HG03521 (cell line): ENCODE measurements at regions not wholly inside any gene's neighbourhood (a gene's known extent, or its start where the extent isn't known, plus 50 kb on each side); places are given as distances from the start of the nearest gene placed in this dataset.
"Not testable (repeated sequence)": the region's sequence is repeated elsewhere in the genome, so short reads cannot be mapped to it uniquely, and the experiment has no call there.

Source experiments
- ATAC-seq: cut with Tn5 transposase; IDR thresholded peaks from one replicate; pipeline ENCODE4 v1.9.1; 2021; ENCODE audit warnings: mild to moderate bottlenecking, moderate library complexity; ENCODE audit not compliant: unreplicated experiment

GRCh38 chr12:8282181-8282580, 54.8 kb upstream of the FAM90A1 start:
- ATAC-seq, result not testable (repeated sequence)

DNA sequence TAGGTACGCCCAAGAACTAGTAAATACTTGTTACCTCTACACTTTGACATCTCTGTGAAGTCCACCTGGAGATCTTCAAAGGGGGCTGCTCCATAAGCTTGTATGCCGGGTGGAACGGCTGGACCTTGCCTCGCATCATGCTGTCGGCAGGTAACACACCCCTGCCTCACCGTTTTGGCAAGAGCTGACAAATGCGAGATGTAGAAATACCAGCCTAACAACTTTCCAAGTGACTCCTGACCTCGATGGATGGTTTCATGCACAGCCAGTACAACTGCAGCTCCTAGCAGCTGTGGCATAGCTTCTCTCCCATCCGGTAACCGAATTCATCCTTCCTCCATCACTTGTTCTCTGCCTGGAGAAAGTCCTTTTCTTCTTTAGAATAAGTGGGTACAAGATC, 58.3 kb upstream of the FAM90A1 start:
- not testable (repeated sequence) for ATAC-seq

DNA sequence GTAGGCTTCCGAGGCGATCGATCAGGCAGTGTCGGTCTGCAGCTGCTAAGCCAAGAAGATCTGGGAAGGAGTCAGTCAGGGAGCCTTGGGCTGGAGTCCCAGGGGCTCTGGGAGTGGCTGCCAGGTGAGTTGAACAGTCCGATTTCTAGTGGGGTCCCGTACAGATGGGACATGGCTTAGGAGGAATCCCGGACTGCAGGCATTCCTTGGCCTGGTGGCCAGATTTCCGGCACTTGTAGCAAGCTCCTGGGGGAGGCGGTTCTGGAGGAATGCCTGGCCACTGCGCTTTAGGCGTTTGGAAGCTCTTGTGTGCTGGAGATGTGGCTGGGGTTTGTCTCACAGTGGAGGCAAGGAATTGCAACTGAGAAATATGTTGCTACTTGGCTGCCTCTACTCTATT, 64.3 kb upstream of the FAM90A1 start:
- not testable (repeated sequence) for ATAC-seq

- not testable (repeated sequence) for ATAC-seq
These were observed 67.2 kb upstream of the FAM90A1 start for GRCh38 chr12:8294662-8295061.

GRCh38 chr12:8308611-8309010, 81.2 kb upstream of the FAM90A1 start:
- ATAC-seq, result not testable (repeated sequence)

- not testable (repeated sequence) for ATAC-seq
These were observed 88.6 kb upstream of the FAM90A1 start for GRCh38 chr12:8315997-8316396.

- not testable (repeated sequence) for ATAC-seq
These were observed 90.3 kb upstream of the FAM90A1 start for GRCh38 chr12:8317675-8318074.

DNA sequence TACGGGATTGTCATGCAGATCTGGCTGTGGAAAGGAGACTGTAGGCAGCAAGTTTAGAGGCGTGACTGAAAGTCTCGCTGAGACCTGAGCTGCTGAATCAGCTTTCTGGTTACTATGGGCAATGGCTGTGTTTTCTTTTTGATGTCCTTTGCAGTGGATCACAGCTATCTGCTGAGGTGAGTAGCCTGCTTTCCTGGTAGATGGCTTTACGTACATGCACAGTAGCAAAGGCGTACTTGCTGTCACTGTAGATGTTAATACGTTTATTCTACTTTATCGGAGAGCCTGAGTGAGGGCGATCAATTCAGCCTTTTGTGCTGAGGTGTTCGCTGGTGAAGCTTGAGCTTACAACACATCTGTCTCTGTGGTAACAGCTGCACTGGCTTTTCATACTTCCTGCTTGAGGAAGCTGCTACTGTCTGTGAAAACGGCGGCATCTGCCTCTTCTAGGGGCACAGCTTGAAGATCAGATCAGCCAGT, 92.9 kb upstream of the FAM90A1 start:
- ATAC-seq, result not testable (repeated sequence)

- ATAC-seq, result not testable (repeated sequence)
These were observed 93.5 kb upstream of the FAM90A1 start for GRCh38 chr12:8320791-8321370.

GRCh38 chr12:8325145-8325839, 97.9 kb upstream of the FAM90A1 start:
- ATAC-seq, result not testable (repeated sequence)

DNA sequence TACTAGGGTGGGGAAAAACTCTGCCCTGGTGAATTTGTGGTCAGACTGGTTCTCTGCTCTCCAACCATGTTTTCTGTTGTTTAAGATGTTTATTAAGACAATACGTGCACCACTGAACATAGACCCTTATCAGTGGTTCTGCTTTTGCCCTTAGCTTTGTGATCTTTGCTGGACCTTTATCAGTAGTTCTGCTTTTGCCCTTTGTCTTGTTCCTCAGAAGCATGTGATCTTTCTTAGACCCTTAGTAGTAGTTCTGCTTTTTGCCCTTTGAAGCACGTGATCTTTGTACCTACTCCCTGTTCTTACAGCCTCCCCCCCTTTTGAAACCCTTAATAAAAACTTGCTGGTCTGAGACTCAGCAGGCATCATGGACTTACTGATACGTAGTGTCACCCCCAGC, 101.4 kb upstream of the FAM90A1 start:
- ATAC-seq, result not testable (repeated sequence)

GRCh38 chr12:8332373-8332772, 105.0 kb upstream of the FAM90A1 start:
- not testable (repeated sequence) for ATAC-seq

GRCh38 chr12:8351073-8351472, 104.7 kb upstream of the CLEC6A start:
- ATAC-seq, result not testable (repeated sequence)

DNA sequence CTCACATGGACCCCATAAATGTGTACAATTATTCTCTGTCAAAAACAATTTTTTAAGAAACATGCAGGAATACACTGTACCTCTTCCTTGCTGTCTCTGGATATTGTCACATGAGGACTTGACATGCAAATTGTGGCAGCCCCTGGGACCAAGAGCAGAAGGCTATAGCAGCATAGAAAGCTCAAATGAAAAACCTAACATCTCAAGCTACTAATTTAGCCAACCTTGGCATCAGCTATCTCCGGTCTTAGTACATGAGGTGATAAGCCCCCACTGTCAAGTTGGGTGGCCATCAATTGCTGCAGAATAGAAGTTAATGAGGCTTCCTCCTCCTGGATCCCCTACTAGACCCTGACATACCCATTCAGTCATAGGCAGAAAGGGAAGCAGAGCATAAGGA, 101.0 kb upstream of the CLEC6A start:
- ATAC-seq, result not testable (repeated sequence)

- not testable (repeated sequence) for ATAC-seq
These were observed 100.2 kb upstream of the CLEC6A start for GRCh38 chr12:8355531-8355930.

GRCh38 chr12:8373744-8374143, 82.0 kb upstream of the CLEC6A start:
- not testable (repeated sequence) for ATAC-seq

- ATAC-seq, result not testable (repeated sequence)
These were observed 80.6 kb upstream of the CLEC6A start for GRCh38 chr12:8375122-8375521.

GRCh38 chr12:8377756-8378155, 78.0 kb upstream of the CLEC6A start:
- not testable (repeated sequence) for ATAC-seq

DNA sequence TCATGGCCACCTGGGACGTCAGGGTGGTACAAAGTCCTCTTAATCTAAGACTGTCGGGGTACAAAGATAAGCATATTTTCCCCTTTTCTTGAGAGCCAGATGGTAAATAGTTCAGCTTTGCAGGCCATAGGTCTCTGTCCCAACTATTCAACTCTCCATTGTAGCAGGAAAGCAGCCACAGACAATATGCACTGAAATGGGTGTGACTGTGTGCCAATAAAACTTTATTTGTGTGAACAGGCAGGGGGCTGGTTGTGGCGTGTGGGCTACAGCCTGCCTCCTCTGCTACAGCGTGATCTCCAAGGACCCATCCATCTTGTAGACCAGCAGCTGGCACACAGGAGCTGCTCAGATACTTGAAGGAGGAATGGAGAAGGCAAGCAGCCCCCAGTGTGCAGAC, 73.2 kb upstream of the CLEC6A start:
- not testable (repeated sequence) for ATAC-seq

DNA sequence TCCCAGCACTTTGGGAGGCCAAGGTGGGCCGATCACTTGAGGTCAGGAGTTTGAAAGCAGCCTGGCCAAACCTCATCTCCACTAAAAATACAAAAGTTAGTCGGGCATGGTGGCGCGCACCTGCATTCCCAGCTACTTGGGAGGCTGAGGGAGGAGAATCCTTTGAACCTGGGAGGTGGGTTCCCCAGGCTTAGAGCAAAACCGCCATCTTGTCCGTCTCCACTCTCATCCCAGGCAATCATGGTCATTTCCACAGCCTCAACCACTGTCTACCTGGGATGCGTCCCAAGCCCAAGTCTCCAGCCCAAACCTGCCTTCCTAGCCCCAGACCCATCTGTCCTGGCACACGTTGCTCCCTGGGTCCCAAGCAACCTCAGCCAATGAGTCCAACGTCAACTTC, 71.1 kb upstream of the CLEC6A start:
- ATAC-seq, result not testable (repeated sequence)

- ATAC-seq, result not testable (repeated sequence)
These were observed 70.3 kb upstream of the CLEC6A start for GRCh38 chr12:8385431-8385830.

- ATAC-seq, result not testable (repeated sequence)
These were observed 69.1 kb upstream of the CLEC6A start for GRCh38 chr12:8386661-8387060.
